Transverse colon (tissue), 4 donors: ENCODE measurements at regions not wholly inside any gene's neighbourhood (a gene's known extent, or its start where the extent isn't known, plus 50 kb on each side); places are given as distances from the start of the nearest gene placed in this dataset.

Experiments
- DNase-seq: peaks from one replicate; pipeline ENCODE4 v3.0.0-alpha.2; 2019
- H3K27ac ChIP-seq, 4 donors: fragments of 200-600 bp; sonication (generic); 2 replicates each; pipeline ENCODE4 v1.5.1; 2016 to 2018; ENCODE audit warnings: inconsistent platforms in 4 of 4
- H3K27me3 ChIP-seq: fragments of 200-600 bp; sonication (generic); 2 replicates; pipeline ENCODE4 v1.5.1; 2017; ENCODE audit warnings: inconsistent platforms
- H3K36me3 ChIP-seq, 4 donors: fragments of 200-600 bp; sonication (generic); 2 replicates each; pipeline ENCODE4 v1.5.1; 2017 to 2019; ENCODE audit warnings: inconsistent platforms in 4 of 4
- H3K4me1 ChIP-seq, 4 donors: fragments of 200-600 bp; sonication (generic); 2 replicates each; pipeline ENCODE4 v1.5.1; 2017 to 2020; ENCODE audit warnings: inconsistent platforms in 4 of 4
- H3K4me3 ChIP-seq, 4 donors: fragments of 200-600 bp; sonication (generic); 1 replicate in 1 of 4; 2 replicates in 3 of 4; pipeline versions ENCODE4 v1.5.1 to v1.6.1; 2017 to 2019; ENCODE audit warnings: inconsistent platforms in 4 of 4
- H3K9me3 ChIP-seq, 2 donors: fragments of 200-600 bp; sonication (generic); 2 replicates each; pipeline ENCODE4 v1.5.1; 2017 to 2019; ENCODE audit warnings: inconsistent platforms in 2 of 2
- EP300 ChIP-seq: sonication (generic); formaldehyde crosslinking; IDR thresholded peaks from one replicate; pipeline ENCODE4 v1.6.1; 2017; ENCODE audit warnings: antibody characterized with exemption, low read depth
- POLR2A ChIP-seq: fragments of 450-650 bp; IDR thresholded peaks from one replicate; pipeline ENCODE4 v1.6.1; 2016; ENCODE audit warnings: antibody characterized with exemption, mild to moderate bottlenecking, moderate library complexity
- POLR2AphosphoS5 ChIP-seq, 3 donors: sonication (generic); formaldehyde crosslinking; IDR thresholded peaks; one replicate each; pipeline ENCODE4 v1.6.1; 2016; ENCODE audit warnings: antibody characterized with exemption in 3 of 3
- WGBS, 2 donors: methylation state at CpG; one replicate each; pipeline ENCODE4 v1.1.5; 2018; ENCODE audit warnings: low coverage in 1 of 2; 5-methylcytosine and 5-hydroxymethylcytosine counted together
- in situ Hi-C, 4 donors: fragments of 200-750 bp; cut with MboI; loops; one replicate each; pipeline versions ENCODE4 v1.15.0 to v1.15.1; 2017; ENCODE audit warnings: low sequenced_read_pairs in 3 of 4, low pct_ligation_motif_present in 1 of 4, low pct_unique_long_range_greater_than_20kb in 1 of 4
- intact Hi-C: fragments of 100-400 bp; cut with DNase I; formaldehyde crosslinking; loops from one replicate; pipeline ENCODE4 v1.15.1; 2023; ENCODE audit warnings: low total_unique reads
- TF ChIP-seq, protein P1 (sequence below), 5 experiments: fragments of 200-600 bp in 3 of 5; fragments of 450-650 bp in 2 of 5; sonication (generic) in 3 of 5; IDR thresholded peaks; 1 replicate in 2 of 5; 2 replicates in 3 of 5; pipeline ENCODE4 v1.5.1; 2016 to 2017; ENCODE audit warnings: antibody characterized with exemption in 5 of 5, inconsistent platforms in 3 of 5, mild to moderate bottlenecking in 2 of 5, moderate library complexity in 1 of 5

GRCh38 chr17:79405823-79406222 lies 205.0 kb downstream of the RBFOX3 start:
- WGBS, 2 donors: 83% methylated on average over 1 of the region's 1 CpG; no CpG with 5 or more reads in 1 of the 2 donors
- no peaks in the 10 kb centered on the region for H3K9me3 ChIP-seq
- H3K4me3 ChIP-seq: no peak overlapping the region
- in situ Hi-C loops (no loop called here), intact Hi-C loops (no loop called here)
- peaks cover 2 to 4% (median 2%) of the 10 kb centered on the region in 4 donors for H3K4me1 ChIP-seq
- H3K36me3 ChIP-seq: no peaks in the 10 kb centered on the region
- no peak for DNase-seq
- no peak overlapping the region for H3K27ac ChIP-seq
- H3K27me3 ChIP-seq: peaks cover 48% of the 10 kb centered on the region
- TF ChIP-seq, protein P1, sequence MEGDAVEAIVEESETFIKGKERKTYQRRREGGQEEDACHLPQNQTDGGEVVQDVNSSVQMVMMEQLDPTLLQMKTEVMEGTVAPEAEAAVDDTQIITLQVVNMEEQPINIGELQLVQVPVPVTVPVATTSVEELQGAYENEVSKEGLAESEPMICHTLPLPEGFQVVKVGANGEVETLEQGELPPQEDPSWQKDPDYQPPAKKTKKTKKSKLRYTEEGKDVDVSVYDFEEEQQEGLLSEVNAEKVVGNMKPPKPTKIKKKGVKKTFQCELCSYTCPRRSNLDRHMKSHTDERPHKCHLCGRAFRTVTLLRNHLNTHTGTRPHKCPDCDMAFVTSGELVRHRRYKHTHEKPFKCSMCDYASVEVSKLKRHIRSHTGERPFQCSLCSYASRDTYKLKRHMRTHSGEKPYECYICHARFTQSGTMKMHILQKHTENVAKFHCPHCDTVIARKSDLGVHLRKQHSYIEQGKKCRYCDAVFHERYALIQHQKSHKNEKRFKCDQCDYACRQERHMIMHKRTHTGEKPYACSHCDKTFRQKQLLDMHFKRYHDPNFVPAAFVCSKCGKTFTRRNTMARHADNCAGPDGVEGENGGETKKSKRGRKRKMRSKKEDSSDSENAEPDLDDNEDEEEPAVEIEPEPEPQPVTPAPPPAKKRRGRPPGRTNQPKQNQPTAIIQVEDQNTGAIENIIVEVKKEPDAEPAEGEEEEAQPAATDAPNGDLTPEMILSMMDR (IDR thresholded peaks at IDR 0.05): no peak
- TF ChIP-seq POLR2A: no peak
- no peak for TF ChIP-seq EP300
- no peak for TF ChIP-seq POLR2AphosphoS5 (IDR thresholded peaks at IDR 0.05)

DNA sequence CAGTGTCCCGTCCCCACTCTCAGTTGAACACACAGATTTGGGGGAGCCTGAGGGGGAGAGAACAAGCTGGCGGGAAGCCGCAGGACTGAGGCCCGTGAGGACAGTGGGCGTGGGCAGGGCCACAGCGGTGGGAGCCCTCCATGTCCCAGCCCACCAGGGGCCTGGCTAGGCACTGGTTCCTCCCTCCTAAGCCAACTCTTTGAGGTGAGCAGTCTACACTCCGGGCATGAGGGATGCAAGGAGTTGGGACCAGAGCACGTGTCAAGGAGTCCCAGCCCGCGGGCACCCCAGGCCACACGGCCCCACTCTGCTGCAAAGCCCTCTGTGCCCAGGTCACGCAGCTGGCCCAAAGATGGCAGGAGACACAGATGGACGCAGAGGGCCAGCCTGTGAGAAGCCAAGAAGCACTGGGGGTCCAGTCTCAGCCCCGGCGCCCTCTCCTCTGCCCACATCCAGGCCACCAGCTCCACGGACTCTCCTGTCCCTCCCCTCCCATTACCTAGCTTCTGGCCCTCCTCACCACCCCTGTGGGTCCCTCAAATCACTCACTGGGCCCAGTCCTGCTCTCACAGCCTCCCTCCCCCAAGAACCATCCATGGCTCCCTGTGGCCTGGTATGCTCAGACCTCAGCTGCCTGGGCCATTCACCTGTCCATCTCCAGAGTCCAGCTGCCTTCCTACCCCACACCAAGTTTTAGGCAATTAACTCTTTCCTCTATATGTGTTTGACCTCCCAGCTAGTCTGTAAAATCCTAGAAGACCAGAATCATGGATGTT lies 206.5 kb downstream of the RBFOX3 start:
- WGBS, 2 donors: 84% methylated on average over 16 of the region's 16 CpGs; no CpG with 5 or more reads in 1 of the 2 donors
- Histone ChIP-seq H3K36me3 (no peaks in the 10 kb centered on the region), H3K4me3 (no peak overlapping the region), H3K9me3 (no peaks in the 10 kb centered on the region), H3K27ac (no peak overlapping the region), H3K4me1 (peaks cover 4 to 6% (median 5%) of the 10 kb centered on the region in 4 donors), H3K27me3 (peaks cover 63% of the 10 kb centered on the region)
- no peak for DNase-seq
- intact Hi-C loops: no loop called here
- TF ChIP-seq POLR2A: no peak
- TF ChIP-seq POLR2AphosphoS5 (IDR thresholded peaks at IDR 0.05): no peak
- TF ChIP-seq EP300: no peak
- TF ChIP-seq, protein P1 (IDR thresholded peaks at IDR 0.05): no peak
- in situ Hi-C loops: no loop called here

DNA sequence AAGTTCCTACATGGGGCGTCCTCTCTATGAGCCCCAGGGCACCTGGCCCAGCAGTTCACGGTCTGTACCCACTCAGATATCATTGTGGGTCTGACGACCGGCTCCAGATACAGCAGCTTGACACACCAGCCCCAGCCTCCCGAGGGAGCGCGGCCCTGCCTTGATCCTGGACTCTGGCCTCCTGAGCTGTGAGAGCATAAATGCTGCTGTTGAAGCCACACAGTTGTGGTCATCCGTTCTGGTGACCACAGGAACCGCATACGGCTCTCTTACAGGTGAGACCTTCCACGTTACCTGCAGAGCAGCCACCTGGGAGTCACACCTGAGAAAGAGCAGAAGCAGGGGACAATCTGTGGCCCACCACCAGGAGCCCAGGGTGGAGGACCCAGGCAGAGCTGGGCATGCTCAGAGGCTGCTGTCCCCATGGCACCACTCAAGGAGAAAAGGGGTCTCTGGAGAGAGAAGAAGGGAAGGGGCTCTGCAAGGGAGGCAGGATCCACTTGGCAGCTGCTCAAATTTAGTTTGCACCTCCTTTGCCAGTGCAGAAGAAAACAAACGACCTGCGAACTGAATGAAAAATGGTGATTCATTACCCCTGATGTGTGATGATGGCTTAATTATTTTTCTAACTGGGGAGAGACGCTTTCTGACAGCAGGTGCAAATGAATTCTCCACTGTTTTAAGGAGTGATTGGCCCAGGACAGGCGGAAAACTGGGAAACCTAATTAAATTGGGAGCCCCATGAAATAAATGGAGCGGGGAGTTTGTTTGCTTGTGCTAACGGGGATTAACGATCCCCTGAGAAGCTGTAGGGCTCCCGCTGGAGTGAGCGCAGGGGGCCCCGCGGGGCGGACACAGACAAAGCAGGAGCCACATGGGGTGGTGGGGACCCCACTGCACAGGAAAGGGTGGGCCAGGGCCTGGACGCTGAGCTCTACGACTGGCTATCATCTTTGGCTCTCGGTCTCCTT lies 208.9 kb downstream of the RBFOX3 start:
- peaks cover 4 to 6% (median 5%) of the 10 kb centered on the region in 4 donors for H3K4me1 ChIP-seq
- H3K27ac ChIP-seq: no peak overlapping the region
- no peaks in the 10 kb centered on the region for H3K9me3 ChIP-seq
- H3K4me3 ChIP-seq: no peak overlapping the region
- no peak for DNase-seq
- peaks cover 58% of the 10 kb centered on the region for H3K27me3 ChIP-seq
- intact Hi-C loops (no loop called here), in situ Hi-C loops (no loop called here)
- no peaks in the 10 kb centered on the region for H3K36me3 ChIP-seq
- WGBS, 2 donors: 42 to 43% methylated on average over 4 to 26 of the region's 26 CpGs
- no peak for TF ChIP-seq EP300
- no peak for TF ChIP-seq POLR2AphosphoS5 (IDR thresholded peaks at IDR 0.05)
- TF ChIP-seq, protein P1 (IDR thresholded peaks at IDR 0.05): no peak
- no peak for TF ChIP-seq POLR2A
